NCI-H128 (cell line): ENCODE measurements at regions not wholly inside any gene's neighbourhood (a gene's known extent, or its start where the extent isn't known, plus 50 kb on each side); places are given as distances from the start of the nearest gene placed in this dataset.

ENCODE experiments used
- DNase-seq: peaks from one replicate; lab custom pipeline; 2025; ENCODE audit not compliant: unreplicated experiment; lab: John Stamatoyannopoulos, UW

GRCh38 chr5:15266229-15266628, 233.8 kb upstream of the FBXL7 start:
- DNase-seq = no peak

DNA sequence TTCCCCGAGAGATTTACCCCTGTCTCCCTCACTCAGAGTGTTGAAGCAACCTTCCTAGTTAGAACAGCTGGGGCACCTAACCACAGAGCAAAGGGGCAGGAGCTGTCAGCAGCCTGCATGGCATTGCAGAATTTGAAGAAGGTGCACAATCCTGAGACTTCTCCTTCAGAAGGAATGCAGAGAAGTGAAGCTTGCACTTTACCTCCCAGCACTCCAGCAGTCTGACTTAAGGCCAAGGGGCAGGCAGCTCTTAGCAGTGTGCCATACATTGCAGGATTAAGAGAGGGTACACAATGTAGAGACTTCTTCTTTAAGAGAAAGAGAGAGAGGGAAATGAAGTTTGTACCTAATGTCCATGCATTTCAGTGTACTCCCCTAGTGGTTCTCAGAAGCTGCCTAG, 236.0 kb upstream of the FBXL7 start:
- no peak for DNase-seq

GRCh38 chr5:15263406-15263805, 236.6 kb upstream of the FBXL7 start:
- DNase-seq = no peak

DNA sequence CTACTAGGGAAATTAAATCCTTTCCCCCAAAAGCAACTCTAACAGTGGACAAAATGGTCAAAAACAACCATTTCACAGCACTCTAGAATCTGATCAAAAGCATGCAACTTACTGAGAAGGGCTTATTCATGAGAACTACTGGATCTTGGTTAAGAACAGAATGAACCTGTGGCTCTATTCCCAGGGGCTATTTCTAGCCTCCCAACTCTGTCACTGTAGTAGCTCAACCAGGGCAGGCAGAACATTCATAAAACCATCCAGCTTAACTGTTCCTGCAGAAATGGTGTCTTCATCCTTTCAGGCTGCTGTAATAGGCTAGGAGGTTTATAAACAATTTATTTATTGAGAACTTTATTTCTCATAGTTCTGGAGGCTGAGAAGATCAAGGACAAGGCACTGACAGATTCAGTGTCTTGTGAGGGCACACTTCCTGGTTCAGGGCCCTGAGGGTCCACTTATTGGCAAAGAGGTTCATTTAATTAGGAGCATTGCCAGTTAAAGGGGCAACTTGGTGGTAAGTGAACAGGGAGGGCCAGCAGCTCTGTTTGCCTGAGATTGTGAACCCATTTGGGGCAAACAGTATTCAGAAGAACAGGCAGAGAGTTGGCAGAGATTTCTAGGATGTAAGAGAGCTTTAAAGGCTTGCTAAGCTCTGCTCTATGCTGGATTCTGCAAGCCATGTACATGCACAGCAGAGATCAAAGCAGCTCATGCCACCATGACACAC, 238.5 kb upstream of the FBXL7 start:
- DNase-seq = no peak

DNA sequence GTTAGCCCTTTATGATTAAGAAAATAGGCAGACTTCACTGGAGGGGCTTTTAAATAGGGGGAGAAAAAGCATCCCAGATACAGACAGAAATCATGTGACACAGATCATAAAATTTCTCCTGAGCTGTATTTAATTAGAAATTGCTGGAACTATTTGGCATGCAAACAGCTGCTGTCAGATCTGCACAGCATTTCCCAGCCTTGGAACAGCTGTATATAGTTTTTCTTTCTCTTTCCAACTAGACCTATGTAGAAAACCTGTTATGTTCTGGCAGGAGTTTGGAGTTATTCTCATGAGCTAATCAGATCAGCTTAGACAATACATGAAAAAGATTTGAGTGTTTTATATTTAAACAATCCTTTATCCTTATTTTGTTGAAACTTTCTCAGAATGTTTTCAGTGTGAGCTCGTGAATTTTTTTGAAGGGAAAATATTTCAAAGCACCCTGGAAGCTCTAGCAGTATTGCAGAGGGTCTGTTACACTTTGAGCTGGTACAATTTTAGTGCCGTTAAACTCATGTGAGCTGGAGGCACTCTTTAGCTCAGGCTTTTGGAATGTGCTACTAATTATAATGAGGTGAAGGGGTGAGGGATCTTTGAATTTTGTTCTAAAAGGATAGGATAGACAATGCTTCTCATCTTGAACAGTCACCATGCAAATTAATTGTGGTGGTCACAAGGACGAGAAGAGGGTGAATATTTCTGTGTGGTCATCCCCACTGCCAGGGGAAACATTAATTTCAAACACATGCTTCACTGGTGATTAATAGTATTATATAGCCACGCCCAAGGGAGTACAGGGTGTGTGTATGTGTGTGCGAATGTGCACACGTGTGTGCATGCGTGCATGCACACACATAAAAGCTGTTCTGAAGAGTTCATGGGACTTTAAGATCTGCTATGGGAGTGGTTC, 239.4 kb upstream of the FBXL7 start:
- no peak for DNase-seq

GRCh38 chr5:15256485-15256884, 243.5 kb upstream of the FBXL7 start:
- no peak for DNase-seq

GRCh38 chr5:15255576-15255975, 244.4 kb upstream of the FBXL7 start:
- no peak for DNase-seq

DNA sequence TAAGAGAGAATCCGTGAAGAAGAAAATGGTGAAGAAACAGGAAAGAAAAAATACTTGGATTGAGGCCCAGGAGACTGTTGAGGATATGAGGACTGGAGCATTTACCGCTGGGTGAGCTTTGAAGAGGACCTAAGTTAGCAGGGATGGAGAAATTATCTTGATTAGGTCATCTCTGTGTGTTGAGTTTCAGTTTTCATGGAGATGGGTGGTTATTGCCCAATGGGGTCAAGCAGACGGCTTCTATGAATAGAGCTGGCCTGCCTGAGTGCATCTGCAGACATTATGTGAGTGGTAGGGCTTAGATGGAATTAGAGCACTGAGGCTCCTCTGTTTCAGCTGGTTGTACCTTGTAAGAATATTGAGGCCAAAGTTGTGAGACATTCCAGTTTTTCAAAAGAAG, 245.4 kb upstream of the FBXL7 start:
- no peak for DNase-seq

GRCh38 chr5:15252331-15252730, 247.6 kb upstream of the FBXL7 start:
- DNase-seq = no peak

- DNase-seq = no peak
These were observed 250.8 kb upstream of the FBXL7 start for GRCh38 chr5:15249152-15249551.

GRCh38 chr5:15248731-15249130, 251.2 kb upstream of the FBXL7 start:
- no peak for DNase-seq

DNA sequence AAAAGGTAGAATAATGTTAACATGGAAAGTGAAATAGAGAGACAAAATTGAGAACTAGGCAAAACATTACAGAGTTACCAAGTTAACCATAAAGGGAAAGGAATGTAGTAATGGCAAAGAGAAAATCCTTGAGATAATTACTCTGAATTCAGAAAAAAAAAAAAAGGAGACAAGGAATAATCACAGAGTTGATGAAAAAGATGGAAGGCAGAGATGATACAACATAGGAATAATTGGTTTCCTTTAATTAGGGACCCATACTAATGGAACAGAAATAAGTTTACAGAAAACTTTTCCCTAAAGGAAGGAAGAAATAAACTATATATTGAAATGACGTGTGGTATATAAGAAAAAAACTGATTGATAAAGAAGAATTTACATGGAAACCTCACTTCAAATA, 254.1 kb upstream of the FBXL7 start:
- no peak for DNase-seq

- DNase-seq = no peak
These were observed 256.5 kb upstream of the FBXL7 start for GRCh38 chr5:15243301-15244020.

DNA sequence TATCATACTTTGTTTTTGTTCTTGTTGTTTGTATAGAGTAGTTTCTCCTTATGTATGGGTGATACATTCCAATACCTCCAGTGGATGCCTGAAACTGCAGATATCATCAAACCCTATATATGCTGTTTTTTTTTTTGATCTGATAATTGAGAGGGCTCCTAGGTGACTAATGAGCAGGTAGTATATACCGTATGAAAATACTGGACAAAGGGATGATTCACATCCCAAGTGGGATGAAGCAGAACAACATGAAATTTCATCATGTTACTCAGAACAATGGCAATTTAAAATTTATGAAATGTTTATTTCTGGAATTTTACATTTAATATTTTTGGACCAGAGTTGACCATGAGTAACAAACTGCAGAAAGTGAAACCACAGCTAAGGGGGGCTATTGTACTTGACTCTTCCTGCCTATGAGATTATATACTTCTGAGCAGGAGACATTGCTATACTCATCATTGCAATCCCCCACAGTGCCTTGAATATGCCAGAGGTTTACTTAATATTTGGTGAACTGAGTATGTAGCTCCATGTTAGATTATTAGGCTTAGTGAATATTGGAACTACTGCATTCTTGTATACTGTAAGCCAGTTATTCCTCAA, 258.7 kb upstream of the FBXL7 start:
- no peak for DNase-seq

DNA sequence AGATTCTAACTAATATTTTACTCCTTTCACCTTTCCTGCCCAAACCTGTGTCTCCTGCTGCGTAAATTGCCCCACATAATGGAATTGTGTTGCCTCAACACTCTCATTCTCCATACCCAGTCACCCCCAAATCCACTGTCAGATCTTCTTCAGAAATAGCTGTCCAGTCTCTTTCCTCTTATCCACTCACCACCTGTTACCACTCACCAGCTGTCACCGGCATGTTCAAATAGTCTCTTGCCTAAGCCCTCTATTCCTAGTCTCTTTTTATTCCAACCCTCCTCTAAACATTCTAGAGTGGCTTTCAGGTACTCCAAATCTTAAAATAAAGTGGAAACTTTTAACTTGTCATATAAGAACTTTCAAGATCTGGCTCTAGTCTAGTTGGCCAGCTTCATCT, 262.0 kb upstream of the FBXL7 start:
- DNase-seq = no peak

- DNase-seq = no peak
These were observed 263.0 kb upstream of the FBXL7 start for GRCh38 chr5:15236911-15237508.

GRCh38 chr5:15234911-15235310, 265.1 kb upstream of the FBXL7 start:
- DNase-seq = no peak

- DNase-seq = no peak
These were observed 265.6 kb upstream of the FBXL7 start for GRCh38 chr5:15234366-15234765.

- DNase-seq = no peak
These were observed 266.4 kb upstream of the FBXL7 start for GRCh38 chr5:15233566-15233965.

DNA sequence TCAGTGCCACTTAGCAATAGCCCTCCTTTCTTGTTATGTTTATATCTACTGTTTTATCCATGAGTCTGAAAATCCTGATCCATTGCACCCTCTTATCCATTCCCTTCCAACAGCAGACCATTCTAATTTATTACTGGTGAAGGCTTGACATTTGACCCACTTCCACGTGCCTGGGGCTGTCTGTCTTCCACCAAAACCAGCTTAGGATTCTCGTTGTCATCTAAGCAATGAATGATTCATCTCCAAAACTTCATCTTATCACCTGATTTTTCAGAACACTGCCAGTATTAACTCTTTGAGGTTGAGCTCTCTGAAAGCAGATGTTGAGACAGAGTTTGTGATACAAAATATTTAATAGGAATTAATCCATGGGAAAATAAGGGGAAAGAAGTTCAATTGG, 277.8 kb upstream of the FBXL7 start:
- DNase-seq = no peak

DNA sequence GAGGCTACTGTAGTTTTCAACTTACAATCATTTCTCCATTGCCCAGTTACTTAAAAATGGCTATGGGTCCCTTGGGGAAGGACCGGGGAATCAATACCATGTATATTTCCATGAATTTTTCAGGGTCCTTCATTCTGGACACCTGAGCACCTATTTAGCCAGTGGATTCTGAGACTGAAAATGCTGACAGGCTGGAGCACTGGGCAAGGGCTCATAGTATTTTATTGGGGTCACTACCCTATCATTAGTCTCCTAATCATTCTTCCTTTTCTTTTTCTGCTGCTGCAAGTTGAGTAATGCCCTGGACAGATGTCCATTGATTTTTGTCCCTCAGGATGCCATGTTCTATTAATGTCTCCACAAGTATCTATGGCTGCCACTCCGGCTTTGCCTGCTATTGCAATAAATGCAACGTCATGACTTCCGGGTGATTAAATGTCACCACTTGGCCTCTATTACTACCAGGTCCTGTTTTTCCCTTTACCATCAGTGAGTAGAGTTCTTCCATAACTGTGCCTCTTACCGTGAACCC, 279.3 kb upstream of the FBXL7 start:
- DNase-seq = no peak
